HG02943 (cell line): ENCODE measurements at regions not wholly inside any gene's neighbourhood (a gene's known extent, or its start where the extent isn't known, plus 50 kb on each side); places are given as distances from the start of the nearest gene placed in this dataset.
"Not testable (repeated sequence)": the region's sequence is repeated elsewhere in the genome, so short reads cannot be mapped to it uniquely, and the experiment has no call there.

Experiments used
- ATAC-seq: cut with Tn5 transposase; IDR thresholded peaks from one replicate; pipeline ENCODE4 v1.9.1; 2021; ENCODE audit warnings: mild to moderate bottlenecking, low read depth, moderate library complexity; ENCODE audit not compliant: unreplicated experiment

DNA sequence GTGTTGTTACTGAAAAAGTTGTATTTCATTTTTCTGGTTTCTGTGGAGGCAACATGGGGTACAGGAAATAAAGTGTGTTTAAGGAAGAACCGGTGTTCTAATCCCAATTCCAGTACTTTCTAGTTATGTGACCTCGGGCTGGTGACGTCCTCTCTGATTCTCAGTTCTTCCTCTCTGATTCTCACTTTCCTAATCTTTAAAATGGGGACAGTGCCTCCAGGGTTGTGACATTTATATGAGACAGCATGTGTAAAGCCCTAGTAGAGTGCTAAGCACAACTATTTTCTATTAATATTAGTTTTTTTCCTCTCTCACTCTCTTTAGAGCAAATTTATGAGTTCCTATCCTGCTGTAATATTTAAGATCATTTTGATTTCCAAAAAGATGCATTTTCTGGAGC, 50.9 kb upstream of the PTPDC1 start:
- no peak for ATAC-seq

DNA sequence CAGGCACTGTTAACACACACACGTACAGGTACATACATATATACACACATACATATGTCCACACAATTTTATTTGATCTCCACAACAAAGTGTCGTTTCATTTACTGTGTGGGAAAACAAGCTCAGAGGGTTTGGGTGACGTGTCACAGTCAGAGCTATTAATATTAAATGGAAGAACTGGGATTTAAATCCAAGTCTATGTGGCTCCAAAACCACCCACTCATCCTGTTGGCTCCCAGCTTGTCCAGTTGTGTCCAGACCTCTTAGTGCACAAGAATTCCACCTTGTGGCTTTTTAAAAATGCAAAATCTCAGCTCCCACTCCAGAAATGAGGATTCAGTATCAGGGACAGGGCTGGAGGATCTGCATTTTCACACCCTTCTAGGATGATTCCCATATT, 52.3 kb upstream of the PTPDC1 start:
- no peak for ATAC-seq

DNA sequence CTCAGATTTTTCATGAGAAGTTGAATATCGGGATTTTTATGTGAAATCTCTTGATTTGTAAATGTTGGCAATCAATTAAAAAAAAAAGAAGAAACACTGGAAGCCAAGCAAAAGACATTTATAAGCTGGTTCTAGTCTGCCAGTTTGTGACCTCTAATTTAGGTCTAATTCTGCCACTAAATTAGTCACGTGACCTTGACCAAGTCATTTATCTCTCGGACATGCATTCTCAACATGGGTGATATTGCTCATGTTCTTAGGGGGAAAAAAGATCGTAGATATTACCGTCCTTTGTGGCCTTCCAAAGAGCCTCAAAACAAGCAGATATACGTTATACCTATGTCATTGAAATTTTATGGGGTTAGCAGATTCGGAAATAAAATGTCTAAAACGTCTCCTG, 52.9 kb upstream of the PTPDC1 start:
- ATAC-seq, result no peak

DNA sequence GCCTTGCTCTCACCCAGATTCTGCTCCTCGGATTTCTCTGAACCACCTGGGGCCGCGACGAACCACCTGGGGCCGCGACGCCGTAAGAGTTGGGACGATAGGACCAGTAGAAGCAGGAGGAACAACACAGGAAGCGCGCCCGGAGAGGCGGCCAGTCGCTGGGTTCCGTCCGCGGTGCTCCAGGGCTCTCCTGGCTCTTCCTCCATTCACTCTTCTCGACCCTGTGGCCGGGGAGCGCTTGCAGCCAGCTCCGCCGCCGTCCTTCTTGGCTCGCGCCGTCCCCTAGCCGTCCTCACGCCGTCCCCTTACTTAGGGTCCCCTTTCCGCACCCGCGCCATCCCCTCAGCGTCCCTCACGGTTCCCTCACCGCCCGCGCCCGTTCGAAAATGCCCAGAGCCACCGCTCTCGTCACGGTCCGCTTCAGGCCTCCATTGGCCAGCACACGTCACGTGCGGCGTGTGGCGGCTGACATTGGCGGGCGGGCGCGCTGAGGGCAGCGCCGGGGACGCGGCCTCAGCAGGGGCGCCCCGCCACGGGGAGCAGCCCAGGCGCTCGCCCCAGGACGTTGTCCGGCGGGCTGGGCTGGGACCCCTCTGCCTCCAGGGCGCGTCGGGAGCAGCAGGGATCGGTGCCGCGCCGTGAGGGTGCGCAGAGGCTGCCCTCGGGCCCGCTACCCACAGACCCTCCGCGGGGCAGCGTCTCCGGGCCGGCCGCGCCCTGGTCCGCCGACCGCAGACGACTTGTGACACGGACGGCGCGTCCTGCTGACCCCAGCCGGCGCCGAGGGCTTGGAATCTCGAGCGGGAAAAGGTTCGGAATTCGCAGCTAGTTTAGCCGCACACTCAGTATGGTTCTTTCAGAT, 53.7 kb upstream of the PTPDC1 start:
- peak; percentile 94 for ATAC-seq

DNA sequence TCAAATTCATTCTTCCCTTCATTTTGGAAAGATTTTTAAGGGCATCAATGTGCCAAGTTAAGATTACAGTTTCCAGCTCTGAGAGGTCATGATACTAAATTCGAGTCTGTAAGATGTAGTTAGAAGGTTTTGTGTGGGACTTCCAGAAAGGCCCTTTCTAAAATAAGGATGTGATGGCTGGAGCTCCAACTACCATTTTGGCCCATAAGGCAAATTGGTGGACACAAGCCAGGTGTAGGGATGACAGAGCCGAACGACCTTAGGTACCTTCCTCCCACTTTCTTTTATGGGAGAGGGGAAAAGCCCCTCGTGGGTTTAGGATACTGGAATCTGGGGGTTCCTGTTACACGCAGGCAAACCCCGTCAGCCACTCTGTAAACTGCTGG, 54.3 kb upstream of the PTPDC1 start:
- ATAC-seq, result no peak

DNA sequence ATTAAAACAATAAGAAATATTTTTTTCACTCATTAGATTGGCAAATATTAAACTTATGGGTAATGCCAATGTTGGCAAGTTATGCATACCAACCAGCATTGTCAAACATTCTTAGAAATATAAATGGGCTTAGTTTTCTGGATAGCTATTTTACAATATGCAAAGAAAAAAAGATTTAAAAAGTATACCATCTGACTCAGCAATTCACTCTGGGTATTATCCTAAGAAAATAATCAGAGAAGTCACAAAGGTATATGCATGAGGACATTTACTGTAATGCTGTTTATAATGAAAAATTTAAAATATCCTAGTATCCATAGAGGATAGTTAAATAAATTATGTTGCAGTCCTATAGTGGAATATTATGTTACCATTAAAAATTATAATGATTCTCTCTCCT, 57.4 kb upstream of the PTPDC1 start:
- no peak for ATAC-seq

DNA sequence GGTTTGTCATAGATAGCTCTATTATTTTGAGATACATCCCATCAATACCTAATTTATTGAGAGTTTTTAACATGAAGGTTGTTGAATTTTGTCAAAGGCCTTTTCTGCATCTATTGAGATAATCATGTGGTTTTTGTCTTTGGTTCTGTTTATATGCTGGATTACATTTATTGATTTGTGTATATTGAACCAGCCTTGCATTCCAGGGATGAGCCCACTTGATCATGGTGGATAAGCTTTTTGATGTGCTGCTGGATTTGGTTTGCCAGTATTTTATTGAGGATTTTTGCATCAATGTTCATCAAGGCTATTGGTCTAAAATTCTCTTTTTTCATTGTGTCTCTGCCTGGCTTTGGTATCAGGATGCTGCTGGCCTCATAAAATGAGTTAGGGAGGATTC, 61.8 kb upstream of the PTPDC1 start:
- not testable (repeated sequence) for ATAC-seq

DNA sequence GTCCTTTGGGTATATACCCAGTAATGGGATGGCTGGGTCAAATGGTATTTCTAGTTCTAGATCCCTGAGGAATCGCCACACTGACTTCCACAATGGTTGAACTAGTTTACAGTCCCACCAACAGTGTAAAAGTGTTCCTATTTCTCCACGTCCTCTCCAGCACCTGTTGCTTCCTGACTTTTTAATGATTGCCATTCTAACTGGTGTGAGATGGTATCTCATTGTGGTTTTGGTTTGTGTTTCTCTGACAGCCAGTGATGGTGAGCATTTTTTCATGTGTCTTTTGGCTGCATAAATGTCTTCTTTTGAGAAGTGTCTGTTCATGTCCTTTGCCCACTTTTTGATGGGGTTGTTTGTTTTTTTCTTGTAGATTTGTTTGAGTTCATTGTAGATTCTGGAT, 63.4 kb upstream of the PTPDC1 start:
- ATAC-seq, result not testable (repeated sequence)

DNA sequence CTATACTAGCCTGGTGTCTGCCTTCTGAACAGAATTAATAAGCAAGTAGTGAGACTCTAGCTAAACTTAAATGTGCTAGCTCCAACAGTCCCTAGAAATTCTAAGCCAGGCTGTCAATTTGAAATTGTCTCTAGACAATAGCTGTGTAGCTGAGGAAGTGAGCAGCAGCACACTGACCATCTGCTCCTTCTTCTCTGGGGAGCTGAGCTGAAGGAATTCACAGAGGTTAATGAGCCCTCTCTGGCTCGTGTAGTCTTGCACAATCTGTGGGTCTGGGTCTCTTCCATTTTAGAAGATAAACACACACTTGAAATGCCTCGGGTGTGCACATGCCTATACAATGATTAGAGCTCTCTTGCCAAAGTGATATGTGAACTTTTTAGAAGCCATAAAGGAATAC, 63.5 kb upstream of the BARX1 start:
- no peak for ATAC-seq

DNA sequence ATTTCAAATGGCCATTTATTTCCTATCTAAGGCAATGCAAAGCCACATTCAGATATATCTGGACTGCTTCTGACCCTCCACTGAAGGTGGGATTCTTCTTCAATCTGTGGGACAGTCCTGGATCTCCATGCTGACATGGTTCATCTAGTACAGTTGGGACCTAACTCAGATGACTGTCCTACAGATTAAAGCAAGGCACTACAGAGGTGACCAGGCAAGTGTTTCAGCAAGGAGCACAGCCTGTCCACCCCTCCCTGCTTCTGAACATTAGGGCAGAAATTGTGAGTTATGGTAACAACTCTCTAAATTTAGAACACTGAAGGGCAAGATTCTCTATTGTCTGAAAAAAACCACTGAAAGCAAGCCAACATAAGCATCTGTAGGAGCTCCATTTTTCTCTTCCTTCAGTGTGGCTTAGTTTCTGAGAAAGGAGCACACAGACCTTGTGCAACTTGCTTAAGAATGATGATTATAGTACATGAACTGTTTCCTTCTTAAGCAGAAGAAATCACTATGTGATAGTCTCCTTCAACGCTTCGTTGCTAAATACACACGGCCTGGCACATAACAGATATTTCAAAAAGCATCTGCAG, 62.9 kb upstream of the BARX1 start:
- no peak for ATAC-seq

DNA sequence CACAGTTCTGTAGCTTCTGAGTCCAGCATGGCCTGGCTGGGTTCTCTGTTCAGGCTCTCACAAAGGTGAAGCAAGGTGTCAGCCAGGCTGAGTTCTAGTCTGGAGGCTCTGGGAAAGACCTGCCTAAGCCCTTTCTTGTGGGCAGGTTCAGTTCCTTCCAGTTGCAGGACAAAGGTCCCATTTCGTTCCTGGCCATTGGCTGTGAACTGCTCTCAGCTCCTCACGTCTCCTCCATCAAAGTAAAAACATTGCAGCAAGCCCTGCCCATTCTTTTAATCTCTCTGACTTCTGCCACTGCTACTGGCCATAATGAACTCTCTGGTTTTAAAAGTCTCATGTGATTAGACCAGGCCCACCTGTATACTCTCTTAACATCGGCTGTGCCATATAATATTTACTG, 61.6 kb upstream of the BARX1 start:
- no peak for ATAC-seq

DNA sequence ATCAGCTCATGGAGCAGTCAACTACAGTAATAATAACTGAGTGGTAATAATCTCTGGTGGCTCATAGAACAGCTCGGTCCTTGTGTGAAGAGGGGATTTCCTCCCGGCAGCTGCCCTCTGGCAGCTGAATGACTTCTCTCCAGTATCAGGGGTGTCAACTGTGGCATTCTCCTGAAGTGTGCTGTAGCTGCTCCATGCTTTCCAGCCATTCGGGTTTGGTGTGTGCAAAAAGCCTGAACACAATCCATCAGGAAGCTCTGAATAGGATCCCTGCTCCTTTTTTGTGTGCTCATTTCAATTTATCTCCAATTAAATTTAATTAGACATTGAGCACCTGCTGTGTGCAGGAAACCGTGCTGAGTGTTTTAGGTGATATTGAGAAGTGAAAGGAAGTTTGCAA, 59.8 kb upstream of the BARX1 start:
- no peak for ATAC-seq

DNA sequence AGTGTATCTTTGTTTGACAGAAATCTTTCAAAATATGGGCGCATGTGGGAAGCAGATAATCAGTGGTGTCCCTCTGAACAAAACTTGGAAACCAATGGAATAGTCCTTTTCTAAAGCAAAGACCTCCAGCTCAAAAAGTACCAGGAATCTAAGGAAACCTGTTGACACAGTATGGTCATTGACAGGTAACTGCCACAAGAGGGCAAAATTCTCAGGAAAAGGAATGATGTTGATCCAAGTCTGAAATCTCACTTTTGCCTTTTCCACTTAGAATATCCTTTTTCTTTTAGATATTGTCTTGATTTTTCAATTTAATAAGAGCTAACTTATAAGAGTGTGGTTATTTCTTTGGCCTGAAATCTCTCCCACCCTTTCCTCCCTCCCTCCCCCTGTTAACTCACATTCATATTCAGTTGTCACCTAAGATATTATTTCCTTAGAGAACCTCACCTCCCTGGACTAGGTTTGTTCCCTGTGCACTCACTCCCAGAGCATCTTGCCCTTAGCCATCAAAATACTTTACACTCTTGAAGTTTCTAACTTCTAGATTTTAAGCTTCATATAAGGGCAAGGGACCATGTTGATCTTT, 59.0 kb upstream of the BARX1 start:
- ATAC-seq, result no peak

DNA sequence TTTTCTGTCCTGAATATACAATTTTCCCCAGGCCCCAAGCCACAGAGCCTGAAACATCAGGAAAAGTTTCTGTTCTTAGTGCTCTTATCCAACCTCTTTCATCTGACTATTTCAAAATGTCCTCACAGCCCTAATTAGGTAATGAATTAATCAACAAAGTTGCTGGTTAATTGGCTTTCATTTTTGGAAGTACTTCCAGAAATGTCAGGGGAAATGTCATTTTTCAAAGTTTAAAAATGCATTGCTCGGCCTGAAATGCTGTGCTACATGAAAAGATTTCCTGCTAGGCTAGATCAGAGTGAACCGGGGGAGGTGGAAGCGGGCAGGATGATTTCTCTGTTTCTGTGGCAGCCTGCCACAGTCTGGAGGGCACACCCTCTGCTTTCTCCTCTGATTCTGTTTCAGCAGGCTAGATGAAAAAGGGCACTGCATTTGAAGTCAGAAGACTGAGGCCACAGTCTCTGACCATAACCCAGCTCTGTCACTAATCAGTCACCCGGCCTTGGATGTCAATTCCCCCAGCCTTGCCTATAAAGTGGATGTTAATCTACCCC, 55.9 kb upstream of the BARX1 start:
- ATAC-seq, result no peak

DNA sequence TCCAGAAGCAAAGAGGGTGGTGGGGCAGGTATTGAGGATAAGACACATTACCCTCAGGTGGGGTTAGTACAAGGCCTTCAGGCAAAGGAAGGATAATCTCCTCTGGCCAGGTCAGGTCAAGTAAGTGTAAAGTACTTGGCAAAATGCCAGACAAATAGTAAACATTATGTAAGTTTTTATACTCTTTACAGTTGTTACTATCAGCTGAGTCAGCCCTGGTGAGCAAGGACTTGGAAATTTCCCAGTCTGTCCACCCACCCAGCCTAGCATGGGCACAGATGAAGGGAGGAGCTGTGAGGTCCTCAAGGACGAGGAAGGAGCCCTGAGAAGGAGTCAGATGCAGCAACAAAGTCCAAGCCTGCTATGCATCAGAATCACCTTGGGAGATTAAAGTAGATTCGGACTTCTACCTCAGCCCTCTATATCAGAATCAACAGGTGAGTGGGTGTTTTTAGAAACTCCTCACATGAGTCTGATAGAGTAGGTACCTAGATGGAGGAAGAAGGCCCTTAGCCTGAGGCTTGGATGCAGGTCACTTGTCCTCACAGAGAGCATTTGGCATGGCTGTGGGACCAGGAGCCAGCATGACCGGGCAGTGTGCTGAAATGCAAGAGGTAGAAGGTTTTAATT, 50.2 kb upstream of the BARX1 start:
- no peak for ATAC-seq
